ENCODE measurements at regions not wholly inside any gene's neighbourhood (a gene's known extent, or its start where the extent isn't known, plus 50 kb on each side); places are given as distances from the start of the nearest gene placed in this dataset.

GRCh38 chr2:5984946-5985345 lies 292.8 kb downstream of the SOX11 start:
- TF ChIP-seq CTCF (IDR thresholded peaks at IDR 0.05; ENCODE audit: insufficient read depth, low read depth, low read length) (no peak), EZH2 (IDR thresholded peaks at IDR 0.05; ENCODE audit: insufficient read depth, low read length) (no peak)
